ENCODE measurements at regions not wholly inside any gene's neighbourhood (a gene's known extent, or its start where the extent isn't known, plus 50 kb on each side); places are given as distances from the start of the nearest gene placed in this dataset.

GRCh38 chr21:23452384-23453083 is 2154.7 kb downstream of the MRPL39 start:
- Histone ChIP-seq H3K4me1 (ENCODE audit: control insufficient read depth, insufficient read depth, low read length) (no peaks in the 10 kb centered on the region), H3K36me3 (ENCODE audit: control insufficient read depth, insufficient read depth, low read length) (no peaks in the 10 kb centered on the region), H3K4me3 (ENCODE audit: low read length) (no peak overlapping the region), H3K9me3 (ENCODE audit: control insufficient read depth, insufficient read depth, low read length) (no peaks in the 10 kb centered on the region), H3K27me3 (ENCODE audit: control insufficient read depth, insufficient read depth, low read length) (no peaks in the 10 kb centered on the region), H3K27ac (ENCODE audit: low read length) (no peak overlapping the region)
- Mint-ChIP-seq H3K4me1 (no peaks in the 10 kb centered on the region), H3K4me3 (no peak overlapping the region), H3K27me3 (ENCODE audit: low read depth in 2 of 2) (no peaks in the 10 kb centered on the region), H3K9me3 (peaks cover 0 to 3% of the 10 kb centered on the region in 2 donors), H3K27ac (no peak overlapping the region), H3K36me3 (no peaks in the 10 kb centered on the region)
- intact Hi-C loops (cut with micrococcal nuclease): no loop called here
- no peak for TF ChIP-seq CTCF (IDR thresholded peaks at IDR 0.05)
- no peak for ATAC-seq
- WGBS (ENCODE audit: insufficient coverage): 42% methylated on average over 17 of the region's 19 CpGs
- no peak for DNase-seq

GRCh38 chr21:23445307-23445706 is 2162.0 kb downstream of the MRPL39 start:
- Histone ChIP-seq H3K4me1 (ENCODE audit: control insufficient read depth, insufficient read depth, low read length) (no peaks in the 10 kb centered on the region), H3K9me3 (ENCODE audit: control insufficient read depth, insufficient read depth, low read length) (no peaks in the 10 kb centered on the region), H3K4me3 (ENCODE audit: low read length) (no peak overlapping the region), H3K36me3 (ENCODE audit: control insufficient read depth, insufficient read depth, low read length) (no peaks in the 10 kb centered on the region), H3K27ac (ENCODE audit: low read length) (no peak overlapping the region), H3K27me3 (ENCODE audit: control insufficient read depth, insufficient read depth, low read length) (no peaks in the 10 kb centered on the region)
- ATAC-seq (no peak), DNase-seq (no peak)
- H3K4me3 Mint-ChIP-seq: no peak overlapping the region
- intact Hi-C loops (cut with micrococcal nuclease): no loop called here
- H3K4me1 Mint-ChIP-seq: no peaks in the 10 kb centered on the region
- no peak for TF ChIP-seq CTCF (IDR thresholded peaks at IDR 0.05)
- H3K36me3 Mint-ChIP-seq: no peaks in the 10 kb centered on the region
- H3K27ac Mint-ChIP-seq: no peak overlapping the region
- no peaks in the 10 kb centered on the region for H3K27me3 Mint-ChIP-seq (ENCODE audit: low read depth in 2 of 2)
- WGBS (ENCODE audit: insufficient coverage): 64% methylated on average over 1 of the region's 1 CpG
- H3K9me3 Mint-ChIP-seq: peaks cover 2 to 6% of the 10 kb centered on the region in 2 donors

GRCh38 chr21:23438081-23438480 is 2169.2 kb downstream of the MRPL39 start:
- ATAC-seq: no peak
- intact Hi-C loops (cut with micrococcal nuclease): no loop called here
- TF ChIP-seq CTCF (IDR thresholded peaks at IDR 0.05): no peak

GRCh38 chr21:23402929-23403520 is 2204.3 kb downstream of the MRPL39 start:
- Mint-ChIP-seq H3K9me3 (peaks cover 3% of the 10 kb centered on the region in 2 donors), H3K27me3 (ENCODE audit: low read depth in 2 of 2) (no peaks in the 10 kb centered on the region), H3K4me3 (no peak overlapping the region), H3K27ac (no peak overlapping the region), H3K4me1 (no peaks in the 10 kb centered on the region), H3K36me3 (no peaks in the 10 kb centered on the region)
- no peaks in the 10 kb centered on the region for H3K27me3 ChIP-seq (ENCODE audit: control insufficient read depth, insufficient read depth, low read length)
- no peak overlapping the region for H3K27ac ChIP-seq (ENCODE audit: low read length)
- intact Hi-C loops (cut with micrococcal nuclease): no loop called here
- 75% methylated on average over 1 of the region's 2 CpGs for WGBS (ENCODE audit: insufficient coverage)
- H3K36me3 ChIP-seq (ENCODE audit: control insufficient read depth, insufficient read depth, low read length): no peaks in the 10 kb centered on the region
- H3K4me3 ChIP-seq (ENCODE audit: low read length): no peak overlapping the region
- DNase-seq (no peak), ATAC-seq (no peak)
- TF ChIP-seq CTCF (IDR thresholded peaks at IDR 0.05): no peak
- H3K9me3 ChIP-seq (ENCODE audit: control insufficient read depth, insufficient read depth, low read length): no peaks in the 10 kb centered on the region
- H3K4me1 ChIP-seq (ENCODE audit: control insufficient read depth, insufficient read depth, low read length): no peaks in the 10 kb centered on the region

More at GRCh38 chr21:23438081-23438480, 2169.2 kb downstream of the MRPL39 start:
- no peaks in the 10 kb centered on the region for H3K36me3 ChIP-seq (ENCODE audit: control insufficient read depth, insufficient read depth, low read length)
- H3K9me3 Mint-ChIP-seq: peaks cover 12 to 14% of the 10 kb centered on the region in 2 donors
- H3K36me3 Mint-ChIP-seq: no peaks in the 10 kb centered on the region
- H3K4me1 Mint-ChIP-seq: no peaks in the 10 kb centered on the region
- H3K27me3 Mint-ChIP-seq (ENCODE audit: low read depth in 2 of 2): no peaks in the 10 kb centered on the region
- H3K4me3 ChIP-seq (ENCODE audit: low read length): no peak overlapping the region
- no peak overlapping the region for H3K27ac Mint-ChIP-seq
- no peak overlapping the region for H3K4me3 Mint-ChIP-seq
- no peak overlapping the region for H3K27ac ChIP-seq (ENCODE audit: low read length)
- H3K27me3 ChIP-seq (ENCODE audit: control insufficient read depth, insufficient read depth, low read length): no peaks in the 10 kb centered on the region
- DNase-seq: no peak
- no peaks in the 10 kb centered on the region for H3K4me1 ChIP-seq (ENCODE audit: control insufficient read depth, insufficient read depth, low read length)
- no peaks in the 10 kb centered on the region for H3K9me3 ChIP-seq (ENCODE audit: control insufficient read depth, insufficient read depth, low read length)

Measured in natural killer cell (primary cell).